HEK293T (cell line): ENCODE measurements at regions not wholly inside any gene's neighbourhood (a gene's known extent, or its start where the extent isn't known, plus 50 kb on each side); places are given as distances from the start of the nearest gene placed in this dataset.

ENCODE experiments used
- CTCF ChIA-PET: fragments of 350-600 bp; formaldehyde crosslinking; extraction: SDS; loops from one replicate; lab custom pipeline; 2021; ENCODE audit warnings: antibody characterized with exemption, inconsistent platforms; lab: Yijun Ruan, JAX
- POLR2A ChIA-PET: fragments of 350-600 bp; formaldehyde crosslinking; extraction: SDS; loops from one replicate; lab custom pipeline; 2020; ENCODE audit warnings: antibody characterized with exemption, inconsistent platforms; lab: Yijun Ruan, JAX
- DNase-seq: peaks from one replicate; pipeline ENCODE4 v3.0.0; 2012; ENCODE audit warnings: mixed read lengths; ENCODE audit errors: extremely low spot score
- ARNT ChIP-seq: fragments of 450-650 bp; IDR thresholded peaks from 2 replicates; pipeline ENCODE4 v1.6.1; 2017; ENCODE audit warnings: mild to moderate bottlenecking
- BHLHE40 ChIP-seq: fragments of 450-650 bp; IDR thresholded peaks from 2 replicates; pipeline ENCODE4 v1.6.1; 2016; ENCODE audit warnings: mild to moderate bottlenecking, moderate library complexity, borderline replicate concordance
- CTBP1 ChIP-seq: fragments of 450-650 bp; IDR thresholded peaks from 2 replicates; pipeline ENCODE4 v1.6.1; 2016; ENCODE audit warnings: borderline replicate concordance
- ELF4 ChIP-seq: fragments of 450-650 bp; IDR thresholded peaks from 2 replicates; pipeline ENCODE4 v1.6.1; 2017; ENCODE audit warnings: antibody characterized with exemption
- FOXA1 ChIP-seq: fragments of 450-650 bp; IDR thresholded peaks from 2 replicates; pipeline ENCODE4 v1.6.1; 2016; ENCODE audit warnings: mild to moderate bottlenecking
- FOXK2 ChIP-seq: fragments of 450-650 bp; IDR thresholded peaks from 2 replicates; pipeline ENCODE4 v1.6.1; 2016; ENCODE audit warnings: mild to moderate bottlenecking
- FOXM1 ChIP-seq: fragments of 450-650 bp; IDR thresholded peaks from 2 replicates; pipeline ENCODE4 v1.6.1; 2017; ENCODE audit warnings: mild to moderate bottlenecking, borderline replicate concordance
- HDGF ChIP-seq: fragments of 450-650 bp; IDR thresholded peaks from 2 replicates; pipeline ENCODE4 v1.6.1; 2017; ENCODE audit warnings: antibody characterized with exemption, borderline replicate concordance
- L3MBTL2 ChIP-seq: fragments of 450-650 bp; conservative IDR thresholded peaks from 2 replicates; pipeline ENCODE4 v1.6.1; 2016; ENCODE audit warnings: mild to moderate bottlenecking
- LEF1 ChIP-seq: fragments of 450-650 bp; IDR thresholded peaks from 2 replicates; pipeline ENCODE4 v1.6.1; 2017; ENCODE audit warnings: mild to moderate bottlenecking, borderline replicate concordance
- NFRKB ChIP-seq: fragments of 450-650 bp; IDR thresholded peaks from 2 replicates; pipeline ENCODE4 v1.6.1; 2016; ENCODE audit warnings: mild to moderate bottlenecking, moderate library complexity
- PKNOX1 ChIP-seq: fragments of 450-650 bp; IDR thresholded peaks from 2 replicates; pipeline ENCODE4 v1.6.1; 2016
- SP1 ChIP-seq: fragments of 450-650 bp; IDR thresholded peaks from 2 replicates; pipeline ENCODE4 v1.6.1; 2017
- SUZ12 ChIP-seq: fragments of 450-650 bp; IDR thresholded peaks from 2 replicates; pipeline ENCODE4 v1.6.1; 2016; ENCODE audit warnings: mild to moderate bottlenecking
- TARDBP ChIP-seq: fragments of 450-650 bp; IDR thresholded peaks from 2 replicates; pipeline ENCODE4 v1.6.1; 2016
- ZNF384 ChIP-seq: fragments of 450-650 bp; IDR thresholded peaks from 2 replicates; pipeline ENCODE4 v1.6.1; 2016

DNA sequence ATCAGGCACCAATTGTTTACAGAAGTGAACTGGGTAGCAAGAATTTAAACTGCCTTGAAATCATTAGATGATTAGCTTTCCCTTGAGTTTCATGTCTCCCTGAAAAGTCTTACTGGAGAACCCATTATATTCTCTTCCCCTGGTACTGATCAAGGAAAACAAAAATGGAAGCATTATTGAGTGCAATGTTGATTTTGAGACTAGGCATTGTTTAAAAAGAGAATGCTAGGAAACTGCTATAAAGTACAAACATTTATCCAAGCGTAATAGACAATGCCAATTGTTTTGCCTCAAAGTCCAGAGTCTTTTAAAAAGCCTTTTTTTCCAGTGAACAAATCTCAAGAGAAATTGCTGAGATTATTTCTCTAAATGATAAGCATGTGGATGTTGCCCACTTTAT lies 197.0 kb downstream of the CCER1 start:
- no peak for DNase-seq
- POLR2A ChIA-PET = no interaction called here
- CTCF ChIA-PET = interaction anchor here (0.6 to 0.7 kb wide), 2 partner anchors 33 to 76 kb away, joined by 3 read pairs; no protein-coding TSS in a partner anchor
- TF ChIP-seq L3MBTL2 = no peak
- no peak for TF ChIP-seq CTBP1
- TF ChIP-seq ARNT = no peak
- no peak for TF ChIP-seq NFRKB
- no peak for TF ChIP-seq BHLHE40
- TF ChIP-seq ZNF384 = no peak
- TF ChIP-seq PKNOX1 = no peak

DNA sequence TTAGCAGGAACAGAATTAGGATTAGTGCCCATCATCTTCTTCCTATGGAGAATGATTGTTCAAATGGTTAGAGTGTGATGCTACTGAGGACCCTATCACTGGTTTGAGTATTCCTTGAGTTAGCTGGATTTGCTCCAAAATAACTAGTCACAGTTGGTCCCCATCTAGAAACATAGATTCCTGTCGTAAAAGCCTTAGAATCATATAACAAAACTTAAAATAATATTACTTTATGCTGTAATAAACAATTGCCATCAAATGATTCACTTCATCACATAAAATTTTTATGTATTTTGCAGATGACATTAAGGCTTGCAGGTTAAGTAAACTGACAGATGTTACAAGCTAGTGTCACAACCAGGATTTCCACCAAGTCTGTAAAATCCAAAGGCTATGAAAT lies 209.8 kb downstream of the CCER1 start:
- CTCF ChIA-PET = no interaction called here
- POLR2A ChIA-PET = no interaction called here
- no peak for TF ChIP-seq FOXA1
- no peak for TF ChIP-seq TARDBP
- TF ChIP-seq LEF1 = no peak
- no peak for TF ChIP-seq SP1
- no peak for TF ChIP-seq NFRKB
- no peak for TF ChIP-seq SUZ12
- TF ChIP-seq ARNT = no peak
- no peak for TF ChIP-seq ZNF384
- no peak for TF ChIP-seq CTBP1
- TF ChIP-seq FOXK2 = no peak
- no peak for TF ChIP-seq L3MBTL2
- DNase-seq = no peak

- no peak for DNase-seq
- CTCF ChIA-PET = no interaction called here
- POLR2A ChIA-PET = no interaction called here
- TF ChIP-seq L3MBTL2 (no peak), ELF4 (no peak), LEF1 (no peak), FOXK2 (no peak), NFRKB (no peak), FOXA1 (no peak), PKNOX1 (no peak), TARDBP (no peak), ZNF384 (no peak)
Observed at GRCh38 chr12:90741611-90742010, 213.4 kb downstream of the CCER1 start.

- DNase-seq = no peak
- CTCF ChIA-PET = no interaction called here
Observed at GRCh38 chr12:90729736-90730135, 225.2 kb downstream of the CCER1 start.

DNA sequence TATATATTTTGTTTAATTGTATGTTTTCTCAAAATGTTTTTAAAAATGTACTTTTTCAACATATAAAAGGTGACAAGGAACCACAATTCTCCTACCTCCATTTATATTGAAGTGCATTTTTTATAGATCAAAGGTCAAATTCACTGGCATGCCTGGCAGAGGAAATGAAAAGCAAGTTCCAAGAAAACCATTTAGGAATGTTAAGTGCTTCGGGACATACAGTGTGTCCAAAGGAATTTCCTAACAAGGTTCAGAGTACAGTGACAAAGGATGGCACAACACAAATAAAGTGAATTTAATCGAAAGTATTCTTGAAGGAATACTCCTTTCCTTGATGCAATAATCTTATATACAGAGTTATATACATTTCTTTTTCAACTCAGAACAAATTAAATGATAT lies 242.3 kb downstream of the CCER1 start:
- DNase-seq = no peak
- CTCF ChIA-PET = no interaction called here
- no peak for TF ChIP-seq FOXA1
- no peak for TF ChIP-seq ZNF384
- TF ChIP-seq SUZ12 = no peak
- no peak for TF ChIP-seq FOXK2
- TF ChIP-seq LEF1 = no peak
- TF ChIP-seq TARDBP = no peak
- no peak for TF ChIP-seq L3MBTL2
- TF ChIP-seq SP1 = no peak
- no peak for TF ChIP-seq NFRKB
- no peak for TF ChIP-seq PKNOX1
- POLR2A ChIA-PET = no interaction called here

More at GRCh38 chr12:90729736-90730135, 225.2 kb downstream of the CCER1 start:
- TF ChIP-seq CTBP1 (no peak), L3MBTL2 (no peak), PKNOX1 (no peak), LEF1 (no peak), ELF4 (no peak), SP1 (no peak), ARNT (no peak), SUZ12 (no peak), HDGF (no peak), TARDBP (no peak), BHLHE40 (no peak), ZNF384 (no peak), FOXM1 (no peak), FOXA1 (no peak), FOXK2 (no peak), NFRKB (no peak)
- POLR2A ChIA-PET = no interaction called here

DNA sequence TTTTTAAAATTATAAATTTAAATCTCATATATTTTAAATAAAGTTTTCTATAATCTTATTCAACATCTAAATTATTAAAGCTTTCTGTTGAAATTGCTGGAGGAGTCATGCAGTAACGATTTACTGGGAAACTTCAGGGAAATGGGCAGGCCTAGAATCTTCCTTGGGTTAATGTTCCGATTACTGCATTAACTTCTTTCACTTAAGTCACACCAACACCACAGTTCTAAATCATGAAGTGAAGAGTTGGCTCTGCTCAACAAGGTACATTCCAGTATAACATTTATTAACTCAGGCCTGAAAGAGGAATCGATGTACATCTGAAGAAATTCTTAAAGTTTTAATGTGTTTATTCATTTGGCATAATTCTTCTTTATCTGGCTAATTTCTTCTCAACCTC lies 244.3 kb downstream of the CCER1 start:
- TF ChIP-seq FOXM1 = no peak
- TF ChIP-seq NFRKB = no peak
- TF ChIP-seq HDGF = no peak
- no peak for TF ChIP-seq ELF4
- TF ChIP-seq BHLHE40 = no peak
- TF ChIP-seq L3MBTL2 = no peak
- TF ChIP-seq ARNT = no peak
- TF ChIP-seq SP1 = no peak
- no peak for TF ChIP-seq CTBP1
- no peak for TF ChIP-seq SUZ12
- no peak for TF ChIP-seq FOXK2
- TF ChIP-seq ZNF384 = no peak
- no peak for TF ChIP-seq TARDBP
- TF ChIP-seq LEF1 = no peak
- TF ChIP-seq PKNOX1 = no peak
- TF ChIP-seq FOXA1 = no peak
- ChIA-PET POLR2A (no interaction called here), CTCF (no interaction called here)
- no peak for DNase-seq
